Activated CD4-positive, alpha-beta T cell treated with anti-CD3 and anti-CD28 coated beads, Interleukin-2, Interleukin-6, amounts not matched to agents 100 ng/mL and 50 ng/mL, durations not matched to agents 16 hours and 8 hours (primary cell): ENCODE measurements at regions not wholly inside any gene's neighbourhood (a gene's known extent, or its start where the extent isn't known, plus 50 kb on each side); places are given as distances from the start of the nearest gene placed in this dataset.

Source experiments
- DNase-seq: peaks from one replicate; pipeline ENCODE4 v3.0.0-alpha.2; 2020

DNA sequence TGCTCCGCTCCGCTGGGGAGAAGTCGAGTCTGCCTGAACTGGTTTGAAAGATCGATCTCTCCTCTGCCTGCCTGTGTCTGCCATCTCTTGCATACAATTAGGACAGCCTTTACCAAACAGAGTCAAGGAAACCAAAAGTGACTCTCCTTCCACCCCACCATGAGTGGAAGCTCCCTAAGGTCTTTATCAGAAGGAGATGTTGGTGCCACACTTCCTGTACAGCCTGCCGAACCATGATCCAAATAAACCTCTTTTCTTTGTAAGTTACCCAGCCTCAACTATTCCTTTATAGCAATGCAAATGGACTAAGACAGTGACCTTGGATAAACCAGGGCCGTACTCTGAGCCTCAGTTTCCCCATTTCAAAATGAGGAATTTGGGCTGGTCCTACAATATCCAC lies 106.3 kb upstream of the GDF10 start:
- no peak for DNase-seq

DNA sequence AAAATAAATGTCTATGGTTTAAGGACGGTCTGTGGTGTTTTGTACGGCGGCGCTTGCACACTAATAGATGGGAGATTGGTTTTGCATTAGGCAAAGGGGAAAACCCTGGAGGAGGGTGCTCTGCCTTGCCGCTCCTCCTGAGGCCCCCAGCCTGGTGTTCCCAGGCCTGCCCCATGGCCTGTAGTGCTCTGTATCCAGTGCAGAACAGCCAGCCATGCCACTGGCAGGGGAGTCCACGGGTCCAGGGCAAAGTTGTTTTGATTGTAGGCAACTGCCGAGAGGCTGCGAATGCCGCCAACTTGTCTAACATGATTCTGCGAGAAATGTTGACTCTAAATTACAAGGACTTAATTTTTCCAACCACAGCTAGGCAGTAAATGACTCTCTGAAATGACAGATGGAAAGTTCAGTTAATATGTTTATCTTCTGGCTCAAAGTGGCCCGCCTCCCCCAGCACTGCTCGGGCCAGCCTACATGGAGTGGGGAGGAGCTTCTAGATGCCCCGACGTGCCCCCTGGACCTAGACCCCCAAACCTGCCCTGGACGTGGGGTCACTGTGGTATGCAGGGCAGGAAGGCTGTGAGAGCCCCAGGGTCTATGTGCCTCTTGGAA lies 104.6 kb upstream of the GDF10 start:
- peak; percentile 11 for DNase-seq

DNA sequence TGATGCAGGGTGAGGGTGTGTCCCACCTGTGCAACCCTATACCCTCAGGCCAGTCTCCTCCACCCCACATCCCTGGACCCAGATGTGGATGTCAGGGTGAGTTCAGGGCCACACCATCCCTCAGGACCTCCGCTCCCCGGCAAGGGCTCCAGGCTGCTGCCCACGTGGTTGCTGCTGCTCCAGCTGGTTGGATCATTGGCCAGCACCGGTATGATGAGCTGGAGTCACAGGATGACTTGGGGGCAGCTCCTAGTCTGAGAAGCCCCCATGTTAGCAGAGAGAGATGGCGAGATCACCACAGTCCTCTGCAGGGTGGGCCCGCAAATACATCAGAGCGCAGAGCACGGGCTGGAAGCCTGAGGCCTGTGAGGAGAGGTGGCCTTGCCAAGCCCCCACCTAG lies 103.3 kb upstream of the GDF10 start:
- no peak for DNase-seq

DNA sequence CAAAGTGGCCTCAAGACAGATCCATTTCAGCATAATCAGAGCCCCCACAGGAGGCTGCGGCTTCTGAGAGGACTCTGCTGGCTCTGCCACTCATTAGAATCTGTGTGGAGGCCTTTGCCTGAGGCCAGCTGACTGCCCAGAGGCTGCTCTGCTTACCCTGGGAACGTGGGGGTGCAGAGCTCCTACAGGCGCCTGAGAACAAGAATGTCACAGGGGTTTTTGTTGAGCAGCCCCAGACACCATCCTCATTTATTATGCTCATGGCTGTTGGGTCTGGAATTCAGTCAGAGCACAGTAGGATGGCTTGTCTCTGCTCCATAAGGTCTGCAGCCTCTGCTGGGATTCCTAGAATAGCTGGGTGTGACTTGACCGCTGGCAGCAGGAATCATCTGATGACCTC lies 101.8 kb upstream of the GDF10 start:
- no peak for DNase-seq

DNA sequence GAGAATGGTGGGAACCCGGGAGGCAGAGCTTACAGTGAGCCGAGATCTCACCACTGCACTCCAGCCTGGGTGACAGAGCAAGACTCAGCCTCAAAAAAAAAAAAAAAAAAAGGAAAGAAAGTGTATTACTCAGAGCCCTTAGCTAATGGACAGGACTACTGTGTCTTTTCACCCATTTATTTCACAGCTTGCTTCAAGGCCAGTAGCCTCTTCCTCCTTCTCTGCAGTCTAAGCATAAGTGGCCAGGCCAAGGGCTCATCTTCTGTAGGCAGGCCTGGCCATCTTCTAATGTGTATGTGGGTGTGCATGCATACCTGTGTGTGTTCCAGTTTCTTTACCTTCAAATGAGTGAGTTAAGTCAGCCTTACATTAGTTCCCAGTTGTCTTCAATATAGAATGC lies 94.8 kb upstream of the GDF10 start:
- DNase-seq: no peak

DNA sequence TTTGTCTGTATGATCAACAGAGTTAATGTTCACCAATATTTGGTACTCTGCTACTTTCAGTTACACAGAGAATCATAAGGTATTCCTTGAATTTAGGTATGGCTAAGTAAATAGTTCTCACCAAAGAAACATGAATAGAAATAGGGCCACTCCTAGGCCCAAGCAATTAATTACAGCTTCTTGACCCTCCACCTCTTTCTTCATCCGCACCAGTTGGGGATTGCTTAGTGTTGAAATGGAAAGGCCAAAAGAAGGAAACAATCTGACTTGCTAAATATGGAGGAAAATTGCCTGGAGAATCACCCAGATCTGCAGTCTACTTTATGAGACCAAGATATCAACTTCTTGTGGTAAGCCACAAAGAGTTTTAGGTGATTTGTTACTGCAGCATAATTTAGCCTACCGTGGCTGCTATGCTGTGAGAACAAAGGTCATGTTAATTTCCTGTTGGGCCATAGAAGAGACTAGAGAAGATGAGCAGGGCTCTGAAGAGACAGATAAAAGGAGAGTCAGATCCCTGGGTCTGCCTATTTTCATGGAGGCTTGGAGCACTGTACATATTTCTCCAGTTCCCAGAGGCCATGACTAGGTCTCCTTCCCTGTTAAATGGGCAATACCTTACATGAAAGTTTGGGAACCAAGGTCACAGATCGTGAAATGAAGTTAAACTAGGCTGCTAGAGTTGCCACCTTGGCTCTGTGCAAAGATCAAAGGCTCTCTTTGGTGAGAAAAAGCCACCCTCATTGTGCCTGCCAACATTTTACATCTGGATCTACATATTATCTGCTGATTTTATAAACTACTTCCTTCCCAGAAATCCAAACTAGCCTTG lies 93.3 kb upstream of the GDF10 start:
- DNase-seq: no peak

DNA sequence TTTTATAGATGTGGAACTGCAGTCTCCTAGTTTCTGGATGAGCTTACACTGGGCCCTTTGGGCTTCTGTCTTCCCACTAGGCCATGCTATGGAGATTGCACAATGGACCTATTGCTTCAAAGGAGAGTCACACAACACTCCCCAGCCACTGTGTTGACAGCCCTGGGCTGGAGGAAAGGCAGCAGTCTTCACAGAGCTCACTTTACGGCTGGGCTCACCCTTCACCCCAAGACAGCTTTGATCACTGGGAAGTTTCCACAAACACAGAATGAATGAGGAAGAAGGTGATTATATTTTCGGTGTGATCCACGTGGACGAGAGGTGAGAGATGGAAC lies 92.7 kb upstream of the GDF10 start:
- no peak for DNase-seq

DNA sequence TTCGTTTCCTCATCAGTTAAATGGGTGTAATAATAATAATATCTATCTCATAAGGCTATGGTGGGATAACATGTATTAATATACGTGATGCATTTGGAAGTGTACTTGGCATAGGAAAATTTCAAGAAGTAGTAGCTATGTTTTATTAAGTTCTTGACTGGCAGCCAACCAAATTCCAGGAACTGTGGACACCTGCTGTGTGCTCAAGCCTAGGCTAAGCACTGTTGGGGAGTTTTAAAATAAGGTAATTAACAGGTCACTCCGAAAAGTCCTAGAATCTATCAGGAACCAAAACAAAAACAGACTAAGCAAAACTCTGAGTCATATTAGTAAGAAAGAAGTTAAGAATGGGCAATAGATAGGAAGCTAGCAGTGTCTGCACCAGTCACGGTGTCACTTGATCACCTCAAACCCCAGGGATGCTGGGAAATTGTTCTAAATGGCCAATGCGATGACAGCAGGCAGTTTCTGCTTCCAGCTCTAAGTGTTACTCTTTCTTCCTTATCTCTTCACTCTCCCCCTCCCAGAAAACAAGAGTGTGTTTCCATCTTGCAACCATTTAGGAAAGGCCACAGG lies 92.0 kb upstream of the GDF10 start:
- DNase-seq: no peak

DNA sequence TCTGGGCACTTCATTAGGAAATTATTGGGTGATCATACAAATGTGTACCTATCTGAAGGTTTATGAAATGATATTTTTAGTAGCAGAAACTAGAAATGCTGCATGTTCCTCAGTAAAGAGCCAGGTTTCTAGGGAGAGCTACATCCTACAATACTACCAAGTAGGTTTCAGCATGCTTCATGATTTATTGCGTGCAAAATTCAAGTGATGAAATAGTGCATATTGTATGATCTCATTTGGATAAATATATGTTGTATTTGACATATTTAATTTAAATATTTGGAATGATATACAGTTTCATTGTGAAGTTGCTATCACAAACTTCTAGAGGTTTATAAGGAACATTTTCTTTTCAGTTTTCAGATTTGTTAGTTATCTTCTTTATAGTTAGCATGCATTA lies 90.5 kb upstream of the GDF10 start:
- DNase-seq: no peak

DNA sequence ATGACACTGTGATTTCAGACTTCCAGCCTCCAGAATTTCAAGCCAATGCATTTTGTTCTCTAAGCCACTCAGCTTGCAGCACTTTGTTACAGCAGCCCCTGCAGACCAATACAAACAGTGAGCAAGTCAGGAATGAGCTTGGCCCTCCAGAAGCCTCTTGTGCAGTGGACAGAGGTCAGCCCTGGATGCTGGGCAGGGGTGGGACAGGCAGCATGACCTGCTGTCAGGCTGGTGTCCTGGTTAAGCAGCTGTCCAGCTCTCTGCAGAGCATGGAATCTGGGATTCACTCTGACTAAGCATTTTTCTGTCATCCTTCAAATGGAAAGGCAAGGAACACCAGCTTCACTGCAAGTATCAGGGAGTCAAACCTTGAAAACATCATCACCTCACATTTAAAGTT lies 85.5 kb upstream of the GDF10 start:
- DNase-seq: no peak

DNA sequence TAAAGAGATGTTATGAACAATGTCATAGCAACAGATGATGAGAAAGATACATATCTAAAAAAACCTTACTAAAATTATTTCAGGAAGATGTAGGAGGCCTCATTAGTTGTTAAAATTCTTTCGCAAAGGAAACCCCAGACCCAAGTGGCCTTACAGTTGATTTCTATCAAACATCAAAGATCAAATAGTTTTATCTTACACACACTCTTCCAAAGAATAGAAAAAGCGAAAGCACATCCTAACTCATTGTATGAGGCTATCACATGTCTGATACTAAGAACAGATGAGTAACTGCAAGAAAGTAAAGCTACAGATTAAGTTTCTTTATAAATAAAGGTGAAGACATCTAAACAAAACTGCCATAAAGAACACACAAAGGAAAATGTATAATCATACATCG lies 82.9 kb upstream of the GDF10 start:
- no peak for DNase-seq

DNA sequence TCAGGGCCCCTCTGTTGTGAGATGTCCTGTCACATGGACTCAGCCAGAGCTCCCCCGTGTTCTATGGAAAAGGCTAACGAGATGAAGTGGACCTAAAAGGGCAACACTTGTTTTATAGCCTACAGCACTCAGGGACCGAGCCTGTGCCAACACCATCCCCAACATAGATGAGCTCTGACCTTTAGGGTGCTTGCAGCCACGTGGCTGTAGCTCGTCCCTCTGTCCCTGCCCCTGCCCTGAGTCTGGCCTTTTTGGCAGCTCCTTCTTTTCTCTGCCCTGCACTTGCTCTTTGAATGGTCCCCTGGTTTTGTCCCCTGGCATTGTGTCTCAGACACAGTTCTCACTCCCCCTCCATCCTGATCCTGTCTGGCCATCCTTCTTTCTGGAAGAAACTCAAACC lies 81.2 kb upstream of the GDF10 start:
- DNase-seq: no peak

DNA sequence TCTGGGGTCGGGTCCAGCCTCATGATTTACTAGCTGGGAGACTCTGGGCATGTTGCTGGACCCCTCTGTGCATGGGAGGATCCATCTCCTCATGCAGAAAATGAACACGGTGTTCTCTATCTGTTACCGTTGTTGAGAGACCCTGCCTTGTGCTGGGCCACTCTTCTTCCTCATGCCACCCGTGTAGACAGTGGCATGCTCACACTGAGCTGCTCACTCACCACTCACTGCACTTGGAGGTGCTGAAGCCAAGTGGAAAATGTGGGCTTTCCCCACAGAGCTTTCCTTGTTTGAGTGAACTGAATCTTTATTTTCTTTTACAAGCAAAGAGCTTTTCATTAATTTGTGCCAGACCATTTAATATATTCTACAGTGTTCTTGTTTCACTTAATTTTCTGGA lies 77.5 kb upstream of the GDF10 start:
- DNase-seq: no peak

DNA sequence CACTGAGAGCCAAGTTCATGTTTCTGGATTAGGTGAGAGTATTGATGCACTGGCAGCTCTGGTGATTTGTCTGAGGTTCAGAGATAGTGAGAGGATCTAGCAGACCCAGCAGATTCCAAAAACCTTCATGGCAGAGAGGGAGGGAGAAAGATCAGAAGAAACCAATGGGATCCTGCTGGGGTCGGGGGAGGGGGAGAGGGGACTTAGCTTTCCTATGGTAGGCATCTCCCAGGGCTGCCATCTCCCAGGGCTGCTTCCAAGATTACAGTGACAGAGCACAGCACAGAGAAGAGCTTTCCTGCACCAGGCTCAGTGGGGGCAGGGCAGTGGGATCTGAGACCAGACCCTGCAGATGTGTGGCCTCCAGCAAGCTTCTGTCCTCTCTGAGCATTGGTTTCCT lies 76.8 kb upstream of the GDF10 start:
- no peak for DNase-seq

DNA sequence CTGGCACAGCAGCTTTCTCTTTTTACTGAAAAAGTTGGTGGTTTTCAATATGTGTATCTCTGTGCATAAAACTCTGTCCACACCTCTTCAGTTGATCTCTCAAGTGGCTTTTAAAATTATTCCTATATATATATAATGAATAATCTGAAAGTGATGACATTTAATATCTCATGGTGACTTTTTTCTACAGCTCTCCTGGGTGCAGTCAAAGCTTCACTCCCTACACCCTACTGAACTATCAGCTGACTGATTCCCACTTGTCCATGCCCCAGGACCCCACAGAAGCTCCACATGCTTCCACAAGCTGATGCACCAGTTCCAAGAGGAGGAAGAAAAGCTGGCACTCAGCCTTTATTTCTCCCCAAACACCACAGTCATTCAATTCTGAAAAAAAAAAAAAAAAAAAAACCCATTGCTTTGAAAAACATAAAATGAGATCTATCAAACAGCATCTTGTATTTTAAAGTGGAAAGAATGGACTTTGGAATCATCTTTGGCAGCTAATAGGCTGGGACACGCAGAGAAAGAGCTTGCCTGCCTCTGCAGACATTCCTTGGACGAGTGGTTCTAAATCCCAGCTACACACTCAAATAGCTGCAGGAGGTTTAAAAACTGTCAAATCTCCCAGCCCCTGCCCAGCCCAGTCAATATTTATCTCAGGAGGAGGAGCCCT lies 75.3 kb upstream of the GDF10 start:
- no peak for DNase-seq

DNA sequence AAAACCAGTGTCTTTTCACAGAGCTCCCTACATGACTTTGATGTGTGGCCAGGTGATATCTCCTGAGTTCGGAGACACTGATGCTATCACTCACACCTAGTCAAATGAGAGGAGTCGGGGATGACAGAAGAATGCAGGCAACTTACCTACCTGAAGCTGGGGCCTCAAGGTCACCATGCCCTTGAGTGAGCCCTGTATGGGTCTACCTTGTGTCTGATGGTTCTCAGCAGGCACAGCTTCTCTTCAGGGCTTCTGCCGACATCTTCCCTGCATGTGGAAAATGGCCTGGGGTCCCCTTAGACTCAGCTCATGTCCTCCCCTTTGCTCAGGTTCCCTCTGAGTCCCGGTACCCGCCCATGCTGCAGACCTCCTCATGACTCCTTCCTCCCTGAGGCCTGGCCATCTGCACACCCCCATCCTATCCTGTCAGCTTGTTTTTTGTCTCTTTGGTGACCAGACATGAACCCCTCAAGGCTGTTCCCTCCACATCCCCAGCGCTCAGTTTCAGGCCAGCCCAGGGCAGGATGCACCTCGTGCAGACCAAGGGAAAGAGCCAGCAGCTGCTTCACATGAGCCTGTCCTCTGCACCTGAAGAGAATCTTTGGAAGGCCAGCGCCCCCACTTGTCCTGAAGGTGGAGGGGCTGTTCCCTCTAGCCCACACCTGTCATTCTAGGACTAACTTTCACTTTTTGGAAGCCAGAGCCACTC lies 74.6 kb upstream of the GDF10 start:
- DNase-seq: no peak

DNA sequence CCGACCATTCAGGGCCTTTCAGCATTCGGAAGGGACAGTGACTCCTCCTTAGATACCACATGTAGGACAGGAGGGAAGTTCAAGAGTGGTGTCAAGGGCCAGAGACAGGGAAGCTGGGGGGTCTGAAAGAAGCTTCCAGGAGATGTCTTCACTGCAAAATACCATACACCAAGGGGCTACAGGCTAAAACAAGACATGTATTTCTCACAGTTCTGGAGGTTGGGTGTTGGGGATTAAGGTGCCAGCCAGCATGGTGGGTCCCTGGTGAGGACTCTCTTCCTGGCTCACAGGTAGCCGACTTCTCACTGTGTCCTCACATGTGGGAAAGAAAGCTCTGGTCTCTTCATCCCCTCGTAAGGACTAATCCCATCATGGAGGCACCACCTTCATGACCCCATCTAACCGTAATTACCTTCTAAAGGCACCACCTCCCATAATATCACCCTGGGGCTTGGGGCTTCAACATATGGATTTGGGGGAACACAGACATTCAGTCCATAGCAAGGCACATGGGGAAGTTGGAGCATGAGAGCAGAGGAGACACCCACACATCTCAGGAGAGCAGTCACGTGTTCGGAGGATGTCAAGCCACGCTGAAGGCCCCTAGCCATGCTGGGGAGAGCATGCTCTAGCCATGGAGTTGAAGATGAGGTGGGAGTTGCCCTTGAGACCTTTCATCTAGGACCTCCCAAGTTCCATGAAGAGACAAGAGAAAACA lies 73.9 kb upstream of the GDF10 start:
- no peak for DNase-seq

DNA sequence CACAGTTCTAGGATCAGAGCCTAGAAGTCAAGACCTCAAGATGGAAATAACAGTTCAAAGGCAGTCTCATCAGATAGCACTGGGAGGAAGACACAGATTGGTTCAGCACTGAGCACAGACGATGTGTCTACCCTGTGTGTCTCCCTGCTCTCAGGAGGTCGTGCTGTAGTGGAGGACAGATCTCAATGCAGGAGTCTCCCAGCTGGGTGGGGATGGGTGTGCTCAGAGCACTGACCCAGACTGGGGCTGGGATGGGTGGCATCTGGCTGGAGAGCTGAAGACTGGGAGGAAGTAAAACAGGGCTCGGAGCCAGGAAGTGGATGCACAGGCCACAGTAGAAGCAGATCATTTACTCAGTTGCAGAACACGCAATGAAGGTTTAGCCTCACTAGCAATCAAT lies 69.5 kb upstream of the GDF10 start:
- no peak for DNase-seq

DNA sequence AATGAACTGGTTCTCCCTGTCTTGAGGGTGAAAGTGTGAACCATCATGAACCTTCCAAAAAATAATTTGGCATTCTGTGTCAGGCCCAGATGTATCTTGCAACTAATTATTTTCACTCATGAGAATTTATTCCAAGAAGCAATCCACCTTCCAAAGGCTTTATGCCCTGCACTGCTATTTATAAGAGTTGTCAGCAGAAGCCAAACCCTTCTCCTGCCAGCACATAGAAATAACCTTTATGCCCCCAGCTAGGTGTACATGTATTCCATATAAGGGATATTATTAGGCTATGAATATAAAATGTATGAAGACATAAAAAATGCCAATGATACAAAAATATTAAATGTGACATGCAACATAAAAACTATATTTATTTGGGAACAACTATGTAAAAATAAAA lies 69.0 kb upstream of the GDF10 start:
- no peak for DNase-seq

DNA sequence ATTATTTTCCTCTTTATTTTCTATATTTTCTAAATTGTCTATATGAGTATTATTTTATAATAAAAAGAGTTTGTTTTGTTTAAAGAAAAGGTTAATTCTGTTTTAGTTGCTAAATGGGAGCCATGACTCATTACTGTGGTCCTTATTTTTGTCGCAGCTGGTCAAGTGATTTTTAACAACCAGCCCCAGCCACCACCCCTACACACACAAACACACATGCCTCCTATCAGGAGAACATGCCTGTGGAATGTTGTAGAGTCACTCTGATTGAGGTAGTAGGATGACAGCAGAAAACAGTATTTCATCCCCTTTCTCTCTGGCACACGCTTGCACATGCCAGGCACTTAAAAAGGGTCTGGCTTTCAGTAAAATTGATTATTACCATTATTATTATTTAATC lies 68.6 kb upstream of the GDF10 start:
- no peak for DNase-seq

DNA sequence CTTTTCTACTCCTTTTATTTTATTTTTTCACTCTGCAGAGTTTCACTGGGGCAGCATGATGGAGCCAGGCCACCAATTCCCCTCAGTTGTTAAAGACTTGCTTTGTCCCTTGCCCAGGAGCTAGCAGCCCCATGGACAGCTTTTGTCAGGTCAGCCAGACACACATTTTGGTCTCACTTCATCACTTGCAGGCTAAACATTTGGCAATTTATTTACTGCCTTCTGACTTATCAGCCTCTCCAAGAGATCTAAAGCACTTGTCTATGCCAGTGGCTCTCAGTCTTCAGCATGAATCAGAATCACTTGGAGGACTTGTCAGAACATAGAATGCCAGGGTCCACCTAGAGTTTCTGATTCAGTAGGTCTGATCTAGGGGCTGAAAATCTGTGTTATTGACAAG lies 66.4 kb upstream of the GDF10 start:
- no peak for DNase-seq

DNA sequence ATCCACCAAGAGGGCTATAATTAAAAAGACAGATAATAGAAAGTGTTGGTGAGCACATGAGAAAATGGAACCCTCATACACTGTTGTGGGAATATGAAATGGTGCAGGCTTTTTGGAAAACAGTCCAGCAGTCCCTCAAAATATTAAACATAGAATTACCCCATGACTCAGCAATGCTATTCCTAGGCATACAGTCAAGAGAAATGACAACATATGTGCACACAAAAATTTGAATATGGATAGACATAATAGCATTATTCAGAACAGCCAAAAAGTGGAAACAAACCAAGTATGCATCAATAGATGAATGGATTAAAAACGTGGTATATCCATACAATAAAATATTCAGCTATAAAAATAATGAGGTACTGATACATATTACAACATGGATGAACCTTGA lies 64.5 kb upstream of the GDF10 start:
- DNase-seq: no peak
